ENCODE measurements at regions not wholly inside any gene's neighbourhood (a gene's known extent, or its start where the extent isn't known, plus 50 kb on each side); places are given as distances from the start of the nearest gene placed in this dataset.

- Histone ChIP-seq H3K4me3 (ENCODE audit: low read depth, low read length, poor library complexity, severe bottlenecking) (no peak overlapping the region), H3K9me2 (ENCODE audit: low read depth, low read length) (no peaks in the 10 kb centered on the region), H3K27me3 (ENCODE audit: insufficient read depth, low read length) (no peaks in the 10 kb centered on the region), H3K27ac (ENCODE audit: low read depth, low read length, poor library complexity, severe bottlenecking) (no peak overlapping the region), H2AFZ (ENCODE audit: low read length) (no peak overlapping the region), H3F3A (ENCODE audit: insufficient read depth, low read length) (no peaks in the 10 kb centered on the region), H3K4me1 (ENCODE audit: insufficient read depth, low read length, severe bottlenecking) (no peaks in the 10 kb centered on the region), H3K9me3 (ENCODE audit: low read length) (no peaks in the 10 kb centered on the region), H3K36me3 (ENCODE audit: insufficient read depth, low read length) (no peaks in the 10 kb centered on the region), H3K4me2 (ENCODE audit: low read length) (no peak overlapping the region), H4K20me1 (ENCODE audit: insufficient read depth, low read length) (no peaks in the 10 kb centered on the region), H3K9ac (ENCODE audit: low read length) (no peak overlapping the region), H3K79me2 (ENCODE audit: insufficient read depth, low read length) (no peaks in the 10 kb centered on the region)
- TF ChIP-seq CTCF (IDR thresholded peaks at IDR 0.05; ENCODE audit: low read length) (no peak), EZH2 (IDR thresholded peaks at IDR 0.05; ENCODE audit: borderline replicate concordance, low read length) (no peak)
Measured at GRCh38 chr5:72651779-72652178, 144.6 kb upstream of the ZNF366 start.

GRCh38 chr5:72651109-72651508 lies 143.9 kb upstream of the ZNF366 start:
- no peaks in the 10 kb centered on the region for H3K4me1 ChIP-seq (ENCODE audit: insufficient read depth, low read length, severe bottlenecking)
- H3K27ac ChIP-seq (ENCODE audit: low read depth, low read length, poor library complexity, severe bottlenecking): no peak overlapping the region

GRCh38 chr5:72649449-72649848 lies 142.2 kb upstream of the ZNF366 start:
- no peak overlapping the region for H2AFZ ChIP-seq (ENCODE audit: low read length)
- no peak overlapping the region for H3K4me3 ChIP-seq (ENCODE audit: low read depth, low read length, poor library complexity, severe bottlenecking)
- TF ChIP-seq CTCF (IDR thresholded peaks at IDR 0.05; ENCODE audit: low read length) (no peak), EZH2 (IDR thresholded peaks at IDR 0.05; ENCODE audit: borderline replicate concordance, low read length) (no peak)
- no peak overlapping the region for H3K9ac ChIP-seq (ENCODE audit: low read length)
- no peak overlapping the region for H3K4me2 ChIP-seq (ENCODE audit: low read length)
- H3K79me2 ChIP-seq (ENCODE audit: insufficient read depth, low read length): no peaks in the 10 kb centered on the region
- H3K36me3 ChIP-seq (ENCODE audit: insufficient read depth, low read length): no peaks in the 10 kb centered on the region
- no peaks in the 10 kb centered on the region for H3K27me3 ChIP-seq (ENCODE audit: insufficient read depth, low read length)
- H3F3A ChIP-seq (ENCODE audit: insufficient read depth, low read length): no peaks in the 10 kb centered on the region
- no peaks in the 10 kb centered on the region for H3K9me3 ChIP-seq (ENCODE audit: low read length)
- H4K20me1 ChIP-seq (ENCODE audit: insufficient read depth, low read length): no peaks in the 10 kb centered on the region
- H3K4me1 ChIP-seq (ENCODE audit: insufficient read depth, low read length, severe bottlenecking): no peaks in the 10 kb centered on the region
- no peak overlapping the region for H3K27ac ChIP-seq (ENCODE audit: low read depth, low read length, poor library complexity, severe bottlenecking)
- H3K9me2 ChIP-seq (ENCODE audit: low read depth, low read length): no peaks in the 10 kb centered on the region

More at GRCh38 chr5:72651109-72651508, 143.9 kb upstream of the ZNF366 start:
- no peaks in the 10 kb centered on the region for H4K20me1 ChIP-seq (ENCODE audit: insufficient read depth, low read length)
- H3K4me2 ChIP-seq (ENCODE audit: low read length): no peak overlapping the region
- no peak overlapping the region for H3K4me3 ChIP-seq (ENCODE audit: low read depth, low read length, poor library complexity, severe bottlenecking)
- H2AFZ ChIP-seq (ENCODE audit: low read length): no peak overlapping the region
- H3K79me2 ChIP-seq (ENCODE audit: insufficient read depth, low read length): no peaks in the 10 kb centered on the region
- TF ChIP-seq CTCF (IDR thresholded peaks at IDR 0.05; ENCODE audit: low read length): no peak
- no peak for TF ChIP-seq EZH2 (IDR thresholded peaks at IDR 0.05; ENCODE audit: borderline replicate concordance, low read length)
- no peak overlapping the region for H3K9ac ChIP-seq (ENCODE audit: low read length)
- H3F3A ChIP-seq (ENCODE audit: insufficient read depth, low read length): no peaks in the 10 kb centered on the region
- H3K36me3 ChIP-seq (ENCODE audit: insufficient read depth, low read length): no peaks in the 10 kb centered on the region
- H3K9me3 ChIP-seq (ENCODE audit: low read length): no peaks in the 10 kb centered on the region
- H3K27me3 ChIP-seq (ENCODE audit: insufficient read depth, low read length): no peaks in the 10 kb centered on the region
- no peaks in the 10 kb centered on the region for H3K9me2 ChIP-seq (ENCODE audit: low read depth, low read length)

Measured in OCI-LY1 (cell line).